Renal pelvis (tissue), 1 donor: ENCODE measurements at regions not wholly inside any gene's neighbourhood (a gene's known extent, or its start where the extent isn't known, plus 50 kb on each side); places are given as distances from the start of the nearest gene placed in this dataset.
"Not testable (repeated sequence)": the region's sequence is repeated elsewhere in the genome, so short reads cannot be mapped to it uniquely, and the experiment has no call there.

Source experiments
- DNase-seq: peaks from one replicate; pipeline ENCODE4 v3.0.0-alpha.2; 2013

DNA sequence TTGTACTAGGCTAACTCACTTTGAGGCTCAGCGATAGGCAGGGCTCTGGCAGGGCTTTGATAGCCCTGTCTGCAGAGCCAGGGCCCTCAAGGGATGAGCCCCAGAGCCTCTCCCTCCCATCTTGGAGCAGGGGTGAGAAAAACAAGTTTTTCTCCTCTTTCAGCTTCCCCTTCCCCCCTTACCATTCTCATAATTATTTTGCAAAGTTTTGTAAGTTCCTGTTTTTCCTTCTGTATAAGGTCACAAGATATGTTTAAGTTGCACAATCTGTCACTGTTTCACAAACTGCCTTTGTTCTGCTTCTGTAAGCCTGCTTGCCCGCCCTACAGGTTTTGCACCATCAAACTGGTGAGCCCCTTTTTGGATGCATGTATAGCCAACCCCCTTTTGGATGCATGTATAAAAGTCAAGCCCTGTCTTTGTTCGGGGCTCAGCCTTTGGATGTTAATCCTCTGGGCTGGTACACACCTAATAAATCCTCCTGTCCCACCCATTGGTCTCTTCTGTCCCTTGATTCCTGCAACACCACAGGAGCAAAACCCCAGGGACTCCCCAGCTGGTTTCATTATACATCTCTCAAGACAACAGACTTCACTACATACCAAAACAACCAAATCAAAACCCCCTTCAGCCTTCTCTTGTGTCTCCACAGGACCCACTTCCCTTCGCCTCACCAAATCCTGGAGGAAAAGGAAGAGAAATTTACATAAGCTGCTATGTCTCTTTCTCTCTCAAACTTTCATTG is 52.5 kb upstream of the RESF1 start:
- no peak for DNase-seq

DNA sequence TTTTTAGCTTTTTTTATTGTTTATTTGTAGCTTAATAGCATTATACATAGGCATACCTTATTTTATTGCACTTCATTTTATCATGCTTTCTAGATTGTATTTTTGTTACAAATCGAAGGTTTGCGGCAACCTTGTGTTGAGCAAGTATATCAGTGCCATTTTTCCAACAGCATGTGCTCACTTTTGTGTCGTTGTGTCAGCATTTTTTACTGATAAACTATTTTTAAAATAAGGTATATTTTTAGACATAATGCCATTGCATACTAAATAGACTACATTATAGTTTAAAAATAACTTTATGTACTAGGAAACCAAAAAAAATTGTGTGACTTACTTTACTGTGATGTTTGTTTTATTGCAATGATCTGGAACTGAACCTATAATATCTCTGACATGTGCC is 56.2 kb upstream of the RESF1 start:
- no peak for DNase-seq

DNA sequence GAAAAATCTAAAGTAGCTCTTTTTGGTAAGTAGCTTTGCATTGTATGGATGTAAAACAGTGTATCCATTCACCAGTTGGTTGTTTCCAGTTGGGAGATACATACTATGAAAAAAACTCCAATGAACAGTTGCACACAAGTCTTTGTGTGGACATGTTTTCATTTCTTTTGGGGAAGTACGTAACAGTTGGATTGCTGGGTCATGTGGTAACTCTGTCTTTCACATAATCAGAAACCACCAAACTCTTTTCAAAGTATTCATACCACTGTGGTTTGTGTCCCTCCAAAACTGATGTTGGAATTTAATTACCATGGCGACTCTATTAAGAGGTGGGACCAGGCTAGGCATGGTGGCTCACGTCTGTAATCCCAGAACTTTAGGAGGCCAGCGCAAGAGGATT is 58.9 kb upstream of the RESF1 start:
- DNase-seq = no peak

DNA sequence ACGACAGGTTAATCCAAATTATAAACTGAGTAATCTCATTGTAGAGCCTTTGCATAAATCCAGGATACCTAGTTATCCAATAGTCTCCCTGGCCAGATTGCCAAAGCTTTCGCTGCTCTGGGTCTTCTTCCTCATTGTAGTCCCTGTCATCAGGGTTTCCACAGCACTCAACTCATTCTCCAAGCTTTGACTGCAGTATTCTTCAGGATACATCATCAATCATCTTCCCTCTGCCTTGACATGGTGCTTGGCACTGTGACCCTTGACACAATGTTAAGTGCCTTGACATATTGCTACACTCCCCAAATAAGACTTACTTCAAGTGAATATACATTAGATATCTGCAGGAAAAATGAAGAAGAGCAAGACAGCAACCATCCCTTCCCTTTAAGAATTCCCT is 60.1 kb upstream of the RESF1 start:
- no peak for DNase-seq

DNA sequence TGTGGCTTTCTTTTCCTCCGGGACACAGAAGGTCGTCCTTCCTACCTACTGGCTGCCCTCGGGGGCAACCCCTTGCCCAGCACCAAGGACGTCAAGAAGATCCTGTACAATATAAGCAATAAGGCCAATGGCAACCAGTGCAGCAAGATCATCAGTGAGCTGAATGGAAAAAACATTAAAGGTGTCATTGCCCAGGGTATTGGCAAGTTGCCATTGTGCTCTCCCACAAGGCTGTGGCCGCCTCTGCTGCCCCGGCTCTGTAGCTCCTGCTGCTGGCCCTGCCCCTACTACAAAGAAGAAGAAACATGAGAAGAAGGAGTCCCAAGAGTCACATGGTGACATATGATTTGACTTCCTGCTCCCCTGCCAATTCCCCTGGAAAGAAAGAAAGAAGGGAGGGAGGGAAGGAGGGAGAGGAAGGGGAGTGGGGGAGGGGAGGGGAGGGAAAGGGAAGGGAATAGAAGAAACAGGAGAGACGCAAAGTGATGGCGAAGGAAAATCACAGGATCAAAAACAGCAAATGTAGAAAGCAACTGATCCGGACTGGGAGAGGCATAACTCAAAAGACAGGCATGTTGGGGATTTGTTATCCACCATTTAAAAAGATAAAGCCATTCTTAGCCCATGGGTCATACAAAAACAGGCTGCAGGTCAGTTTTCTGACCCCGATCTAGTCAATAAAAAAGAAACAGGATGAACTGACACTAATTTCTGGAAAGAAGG is 61.3 kb upstream of the RESF1 start:
- peak; percentile 50 for DNase-seq

DNA sequence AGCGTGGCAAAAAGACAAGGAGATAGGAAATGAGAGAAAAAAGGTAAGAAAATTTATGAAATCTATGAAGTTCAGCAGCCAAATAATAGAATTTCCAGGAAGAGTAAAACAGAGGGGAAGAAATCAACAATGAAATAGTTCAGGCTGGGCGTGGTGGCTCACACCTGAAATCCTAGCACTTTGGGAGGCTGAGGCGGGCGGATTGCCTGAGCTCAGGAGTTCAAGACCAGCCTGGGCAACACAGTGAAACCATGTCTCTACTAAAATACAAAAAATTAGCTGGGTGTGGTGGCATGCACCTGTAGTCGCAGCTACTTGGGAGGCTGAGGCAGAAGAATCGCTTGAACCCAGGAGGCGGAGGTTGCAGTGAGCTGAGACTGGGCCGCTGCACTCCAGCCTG is 62.1 kb upstream of the RESF1 start:
- DNase-seq = not testable (repeated sequence)

DNA sequence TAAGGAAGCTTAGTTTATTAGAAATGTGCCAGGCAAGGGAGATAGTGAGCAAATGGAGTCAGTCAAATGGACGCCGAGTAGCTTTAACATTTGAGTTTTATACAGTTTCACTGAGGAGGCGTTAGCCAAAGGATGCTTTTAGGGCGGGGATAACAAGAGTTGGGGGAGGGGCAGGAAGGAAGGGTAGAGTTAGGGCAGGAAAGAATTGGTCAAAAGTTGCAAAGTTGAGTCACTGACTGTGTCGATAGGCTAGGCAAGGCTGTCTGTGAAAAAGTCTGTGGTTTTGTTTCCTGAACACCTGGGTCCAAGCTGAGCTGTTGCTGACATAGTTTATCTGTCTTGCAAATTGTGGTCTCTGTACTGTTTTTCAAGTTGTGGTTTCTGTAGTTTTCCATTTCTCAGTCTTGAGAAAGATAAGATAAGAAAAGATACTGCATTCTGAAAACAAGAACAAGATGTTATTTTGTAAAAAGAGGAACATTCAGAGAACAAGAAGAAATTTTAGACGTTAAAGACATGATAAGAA is 62.6 kb upstream of the RESF1 start:
- DNase-seq = no peak

DNA sequence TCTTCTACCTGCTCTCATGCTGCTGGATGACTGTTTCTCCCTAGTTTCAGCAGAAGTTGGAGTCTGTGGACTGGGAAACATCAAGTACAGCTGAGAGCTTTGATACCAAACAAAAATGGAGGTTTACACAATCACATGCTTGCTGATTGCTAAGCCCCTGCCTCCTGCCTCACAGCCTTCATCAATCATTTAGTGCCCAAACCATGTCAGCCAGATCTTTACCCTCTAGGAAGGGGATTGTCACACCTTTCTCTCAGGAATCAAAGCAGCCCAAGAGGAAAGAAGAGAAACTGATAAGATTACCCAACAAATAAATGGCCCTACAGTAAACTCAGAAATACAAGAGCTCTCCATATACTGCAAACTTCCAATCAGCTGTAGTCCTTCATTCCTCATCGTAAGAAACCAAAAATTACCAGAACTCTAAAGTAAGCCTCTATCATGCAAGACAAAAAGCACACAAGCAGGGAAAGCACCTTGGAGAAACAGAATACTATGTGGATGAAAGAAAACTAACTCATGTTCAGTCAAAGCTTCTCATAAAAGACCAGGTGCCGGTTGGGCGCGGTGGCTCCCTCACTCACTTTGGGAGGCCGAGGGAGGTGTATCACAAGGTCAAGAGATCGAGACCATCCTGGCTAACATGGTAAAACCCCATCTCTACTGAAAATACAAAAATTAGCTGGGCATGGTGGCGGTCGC is 63.6 kb upstream of the RESF1 start:
- no peak for DNase-seq

DNA sequence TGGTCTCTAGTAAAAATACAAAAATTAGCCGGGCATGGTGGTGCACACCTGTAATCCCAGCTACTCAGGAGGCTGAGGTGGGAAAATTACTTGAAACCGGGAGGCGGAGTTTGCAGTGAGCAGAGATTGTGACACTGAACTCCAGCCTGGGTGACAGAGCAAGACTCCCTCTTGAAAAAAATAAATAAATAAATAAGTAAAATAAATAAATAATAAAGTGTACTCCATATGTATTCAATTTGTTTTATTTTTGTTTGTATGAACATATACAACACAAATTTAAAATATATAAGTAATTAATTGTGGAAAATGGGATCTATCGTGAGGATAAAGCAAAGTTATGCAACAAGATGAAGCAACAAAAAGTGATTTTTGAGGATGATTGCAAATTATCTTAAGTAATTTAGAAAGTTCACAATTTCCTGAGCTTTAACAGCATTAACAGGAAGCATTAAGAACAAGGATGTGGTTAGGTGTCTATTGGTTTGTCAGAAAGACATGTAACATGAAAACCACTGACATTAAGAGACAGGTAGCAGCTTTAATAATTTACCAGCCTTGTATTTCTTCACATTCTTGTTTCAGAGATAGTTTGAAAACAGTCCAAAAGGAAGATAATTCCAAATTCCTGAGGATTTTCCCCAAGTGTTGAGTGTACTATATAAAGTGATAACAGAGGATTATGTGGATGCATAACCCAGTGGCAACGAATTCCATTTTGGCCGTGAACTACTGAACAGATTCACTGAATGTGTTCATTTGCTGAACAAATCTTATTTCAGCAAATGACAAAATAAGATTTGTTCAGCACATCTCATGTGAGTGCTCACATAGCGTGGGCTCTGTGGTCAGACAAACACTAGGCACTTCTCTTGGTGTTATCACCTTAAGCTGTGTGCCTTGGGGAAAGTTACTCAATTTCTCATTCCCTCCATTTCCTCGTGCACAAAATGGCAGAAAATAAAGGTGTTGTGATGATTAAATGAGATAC is 68.6 kb upstream of the RESF1 start:
- DNase-seq = no peak

DNA sequence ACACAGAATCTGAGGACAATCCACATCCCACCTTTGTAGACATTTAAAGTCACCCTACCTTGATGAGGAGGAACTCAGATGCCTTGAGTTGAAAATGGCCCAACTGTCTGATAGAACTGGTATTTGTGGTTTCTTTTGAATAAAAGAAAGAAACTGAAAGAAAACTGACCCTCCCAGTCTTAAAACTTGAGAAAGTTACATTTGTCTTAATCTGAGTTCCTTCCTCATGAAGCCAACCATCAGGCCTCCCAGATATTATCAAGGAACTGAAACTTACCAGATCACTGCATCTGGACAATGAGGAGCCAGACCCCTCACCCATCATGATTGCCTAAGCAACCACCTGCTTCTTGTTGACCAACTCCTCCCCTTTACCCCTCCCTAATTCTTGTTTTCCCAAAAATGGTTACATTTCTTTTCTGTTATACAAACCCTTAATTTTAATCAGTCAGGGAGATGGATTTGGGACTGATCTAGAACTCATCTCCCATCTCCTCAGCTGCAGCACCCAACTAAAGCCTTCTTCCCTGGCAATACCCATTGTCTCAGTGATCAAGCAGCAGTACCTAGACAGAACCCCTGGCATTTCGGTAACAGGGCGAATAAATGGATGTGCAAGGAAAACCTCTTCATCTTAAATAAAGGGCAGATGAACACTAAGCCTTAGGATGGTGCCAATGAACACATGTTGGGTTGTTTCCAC is 72.0 kb upstream of the RESF1 start:
- DNase-seq = no peak

DNA sequence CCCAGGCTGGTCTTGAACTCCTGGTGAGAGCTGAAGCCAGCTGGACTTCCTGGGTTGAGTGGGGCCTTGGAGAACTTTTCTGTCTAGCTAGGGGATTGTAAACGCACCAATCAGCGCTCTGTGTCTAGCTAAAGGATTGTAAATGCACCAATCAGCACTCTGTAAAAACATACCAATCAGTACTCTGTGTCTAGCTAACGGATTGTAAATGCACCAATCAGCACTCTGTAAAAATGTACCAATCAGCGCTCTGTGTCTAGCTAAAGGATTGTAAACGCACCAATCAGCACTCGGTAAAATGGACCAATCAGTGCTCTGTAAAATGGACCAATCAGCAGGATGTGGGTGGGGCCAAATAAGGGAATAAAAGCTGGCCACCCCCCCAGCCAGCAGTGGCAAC is 76.5 kb upstream of the RESF1 start:
- not testable (repeated sequence) for DNase-seq

DNA sequence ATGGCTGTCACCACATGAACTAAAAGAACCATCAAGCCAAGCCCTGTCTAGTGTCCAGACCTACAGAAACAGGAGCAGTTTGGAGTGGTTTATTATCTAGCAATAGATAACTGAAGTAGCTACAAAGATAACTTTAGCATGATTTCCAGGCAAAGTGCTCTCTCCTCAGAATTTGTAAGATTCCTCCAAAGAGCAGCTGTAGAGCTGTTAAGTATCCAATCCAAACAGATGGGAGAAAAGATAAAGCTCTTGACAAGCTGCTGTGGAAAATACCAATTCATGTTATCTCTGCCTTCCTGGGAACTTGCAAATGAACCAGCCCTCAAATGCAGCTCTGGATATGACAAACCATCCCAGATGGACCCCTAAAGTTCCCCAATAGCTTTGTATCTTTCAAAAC is 78.9 kb upstream of the RESF1 start:
- no peak for DNase-seq

DNA sequence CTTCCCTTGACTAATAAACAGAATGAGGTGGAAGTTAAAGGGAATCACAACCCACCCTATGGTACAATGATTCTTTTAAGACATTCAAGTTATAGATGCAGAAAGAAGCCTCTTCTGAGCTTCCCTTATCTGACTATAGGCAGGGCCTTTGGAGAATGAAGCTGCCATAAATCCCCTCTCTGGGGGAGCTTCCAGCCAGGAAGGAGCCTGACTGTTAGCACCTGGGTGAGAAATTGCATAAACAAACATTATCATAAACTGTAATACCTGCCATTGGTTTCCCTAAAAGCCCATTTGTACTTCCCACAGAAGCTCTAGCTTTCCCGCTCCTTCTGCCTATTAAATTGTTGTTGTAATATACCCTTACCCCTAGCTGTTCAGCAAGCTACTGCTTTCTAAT is 81.3 kb upstream of the RESF1 start:
- DNase-seq = no peak

DNA sequence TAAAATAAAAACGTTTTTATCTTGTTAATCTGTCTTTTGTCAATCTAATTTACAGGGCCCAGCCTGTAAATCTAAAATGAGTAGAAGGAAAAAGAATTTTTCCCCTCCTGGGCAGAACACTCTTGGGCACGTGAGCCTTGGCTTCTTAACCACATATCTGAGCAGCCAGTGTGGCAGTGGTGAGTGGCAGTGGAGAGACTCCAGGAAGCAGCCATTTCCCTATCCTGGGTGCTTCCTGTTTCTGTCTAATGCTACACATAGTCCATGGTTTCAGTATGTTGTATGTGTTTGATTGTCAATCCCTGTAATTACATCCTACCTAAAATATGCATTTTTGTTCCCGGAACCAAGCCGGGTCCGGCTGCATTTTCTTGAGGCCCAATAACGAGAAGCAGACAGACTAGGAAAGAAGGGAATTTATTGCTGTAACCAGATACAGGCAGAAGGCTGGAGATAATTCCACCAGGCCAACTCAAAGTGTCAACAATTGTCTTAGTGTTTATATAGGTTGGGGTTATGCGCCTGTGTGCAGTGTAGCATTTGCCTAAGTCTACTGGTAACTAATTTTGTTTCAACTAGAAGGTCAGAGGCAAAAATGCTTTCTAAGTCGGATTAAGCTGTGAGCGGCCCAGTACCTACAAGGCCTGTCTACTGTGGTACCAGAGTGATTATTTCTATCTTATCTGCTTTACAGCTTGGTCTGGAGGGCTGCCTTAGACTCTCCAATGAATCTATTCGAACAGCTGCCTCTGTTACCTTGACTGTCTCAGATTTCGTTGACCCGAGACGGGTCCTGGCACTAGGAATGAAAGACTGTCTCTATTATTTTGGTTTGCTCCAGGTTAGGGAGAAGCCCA is 82.4 kb upstream of the RESF1 start:
- no peak for DNase-seq

DNA sequence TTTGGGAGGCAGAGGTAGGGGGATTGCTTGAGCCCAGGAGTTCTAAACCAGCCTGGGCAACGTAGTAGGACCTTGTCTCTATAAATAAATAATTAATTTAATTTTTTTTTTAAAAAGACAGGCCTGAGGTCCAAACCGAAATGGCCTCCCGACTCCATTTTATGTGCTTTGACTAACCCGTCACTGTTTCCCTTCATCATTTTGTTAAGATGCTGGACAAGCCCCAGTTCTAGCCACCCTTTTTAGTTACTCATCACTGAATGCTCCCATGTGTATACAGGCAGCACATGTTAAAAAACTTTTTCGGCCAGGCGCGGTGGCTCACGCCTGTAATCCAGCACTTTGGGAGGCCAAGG is 83.6 kb upstream of the RESF1 start:
- no peak for DNase-seq

DNA sequence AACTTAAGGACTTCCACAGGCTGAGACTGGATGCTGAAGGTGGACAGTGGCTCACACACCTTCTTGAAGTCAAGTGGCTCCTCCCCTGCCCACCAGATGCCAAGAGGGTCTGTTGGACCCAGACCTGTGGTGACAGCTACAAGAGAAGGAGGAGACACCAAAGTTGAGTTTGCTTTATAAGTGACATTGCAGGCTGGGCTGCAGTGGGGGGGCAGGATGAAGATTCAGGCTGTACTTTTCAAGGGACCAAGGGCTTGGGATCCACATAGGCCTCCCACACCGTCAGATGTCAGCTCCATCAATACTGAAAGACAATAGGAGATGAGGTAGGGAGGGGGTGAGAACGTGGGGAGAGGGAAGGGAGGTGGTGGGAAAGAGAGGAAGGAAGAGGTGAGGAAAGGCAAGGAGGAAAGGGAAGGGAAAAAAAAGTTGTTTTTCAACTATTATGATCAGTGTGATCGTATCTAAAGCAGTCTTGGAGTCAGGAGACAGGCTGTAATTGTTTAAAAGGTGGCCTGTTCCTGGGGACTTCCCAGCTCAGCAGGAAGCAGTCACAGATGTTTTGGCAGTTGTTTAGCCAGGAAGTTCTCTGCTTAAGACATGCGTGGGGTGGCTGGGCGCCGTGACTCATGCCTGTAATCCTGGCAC is 84.1 kb upstream of the RESF1 start:
- no peak for DNase-seq

DNA sequence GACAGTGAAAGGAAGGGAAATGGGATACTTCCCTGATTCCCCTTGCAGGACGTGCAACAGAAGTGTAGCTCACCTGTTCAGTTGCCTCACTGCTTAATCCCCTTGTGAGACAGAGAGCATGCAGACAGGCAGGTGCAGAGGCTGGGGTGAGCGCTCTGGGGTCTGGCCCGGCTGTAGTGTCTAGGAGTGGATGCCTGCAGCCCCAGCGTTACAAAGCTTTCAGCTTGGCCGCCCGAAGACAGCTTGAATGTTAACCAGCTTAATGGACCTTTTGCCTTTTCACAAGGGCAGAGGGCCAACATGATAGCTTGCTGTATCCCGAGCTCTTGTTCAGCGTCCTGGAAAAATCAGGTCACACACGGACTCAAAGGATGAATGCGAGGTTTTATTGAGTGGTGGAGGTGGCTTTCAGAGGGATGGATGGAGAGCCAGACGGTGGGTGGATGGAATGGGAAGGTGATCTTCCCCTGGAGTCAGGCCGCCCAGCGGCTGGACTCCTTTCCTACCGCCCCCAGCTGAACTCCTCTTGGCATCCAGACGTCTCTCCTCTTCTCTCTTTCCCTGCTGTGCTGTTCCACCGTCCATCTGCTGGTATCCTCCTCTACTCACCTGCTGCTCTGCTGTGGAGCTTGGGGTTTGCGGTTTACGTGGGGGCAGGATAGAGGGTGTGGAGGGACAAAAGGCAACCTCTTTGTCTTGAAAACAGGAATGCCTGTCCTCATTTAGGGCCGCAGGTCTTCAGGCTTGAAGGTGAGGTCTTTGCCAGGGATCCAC is 86.2 kb upstream of the RESF1 start:
- no peak for DNase-seq

DNA sequence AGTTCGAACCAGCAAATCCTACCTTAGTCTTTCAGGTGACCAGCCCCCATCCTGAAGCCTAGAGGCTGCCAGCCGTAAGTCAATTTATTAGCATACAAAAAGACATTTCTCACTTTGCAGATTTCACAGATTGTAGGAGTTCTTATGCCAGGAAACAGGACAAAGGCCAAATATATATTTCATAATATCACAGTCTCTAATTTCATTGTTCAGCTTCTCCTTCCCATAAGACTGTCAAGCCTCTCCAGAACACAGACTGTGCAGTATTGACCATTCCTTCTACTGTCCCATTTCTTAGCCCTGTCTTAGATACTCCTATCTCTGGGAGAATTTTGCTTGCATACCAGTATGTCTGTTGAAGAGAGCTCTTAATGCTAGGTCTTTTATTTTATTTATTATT is 89.2 kb upstream of the RESF1 start:
- no peak for DNase-seq

DNA sequence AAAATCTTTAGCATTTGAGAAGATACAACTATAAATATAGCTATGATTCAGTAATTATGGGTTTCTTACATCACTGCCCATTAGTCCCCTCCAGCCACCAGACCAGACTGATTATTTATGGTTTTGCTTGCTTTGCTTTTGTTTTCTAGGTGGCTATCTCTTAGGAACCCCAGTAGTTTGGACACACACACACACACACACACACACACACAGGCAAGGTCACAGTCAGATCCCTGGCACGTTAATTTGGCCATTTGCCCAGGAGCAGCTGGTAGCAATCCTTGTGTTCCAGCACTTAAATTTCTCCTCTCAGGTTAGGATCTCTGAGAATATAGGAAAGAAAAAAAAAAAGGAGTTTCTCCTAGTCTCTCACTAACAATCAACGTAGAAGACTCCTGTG is 90.2 kb upstream of the RESF1 start:
- DNase-seq = no peak
